Ishikawa (cell line): ENCODE measurements at regions not wholly inside any gene's neighbourhood (a gene's known extent, or its start where the extent isn't known, plus 50 kb on each side); places are given as distances from the start of the nearest gene placed in this dataset.

Experiments
- EP300 ChIP-seq: IDR thresholded peaks from 2 replicates; pipeline ENCODE4 v1.6.1; 2012; ENCODE audit warnings: borderline replicate concordance
- YY1 ChIP-seq: IDR thresholded peaks from 2 replicates; pipeline ENCODE4 v1.6.1; 2012; ENCODE audit warnings: low read depth
- TF ChIP-seq, protein P1 (sequence below): IDR thresholded peaks from 2 replicates; pipeline ENCODE4 v1.6.1; 2012

GRCh38 chr13:40471911-40472310, 194.5 kb downstream of the FOXO1 start:
- TF ChIP-seq EP300 (no peak), YY1 (no peak)
- TF ChIP-seq, protein P1, sequence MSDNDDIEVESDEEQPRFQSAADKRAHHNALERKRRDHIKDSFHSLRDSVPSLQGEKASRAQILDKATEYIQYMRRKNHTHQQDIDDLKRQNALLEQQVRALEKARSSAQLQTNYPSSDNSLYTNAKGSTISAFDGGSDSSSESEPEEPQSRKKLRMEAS, result no peak
